Body of pancreas (tissue), 4 donors: ENCODE measurements at regions not wholly inside any gene's neighbourhood (a gene's known extent, or its start where the extent isn't known, plus 50 kb on each side); places are given as distances from the start of the nearest gene placed in this dataset.

Source experiments
- POLR2A ChIP-seq, 3 donors: fragments of 450-650 bp; IDR thresholded peaks; one replicate each; pipeline ENCODE4 v1.6.1; 2016; ENCODE audit warnings: antibody characterized with exemption in 3 of 3, mild to moderate bottlenecking in 2 of 3
- TF ChIP-seq, protein P1 (sequence below), 7 experiments: fragments of 450-650 bp in 4 of 7; fragments of 200-600 bp in 3 of 7; sonication (generic) in 3 of 7; IDR thresholded peaks; one replicate each; pipeline ENCODE4 v1.5.1; 2016 to 2019; ENCODE audit warnings: antibody characterized with exemption in 7 of 7

DNA sequence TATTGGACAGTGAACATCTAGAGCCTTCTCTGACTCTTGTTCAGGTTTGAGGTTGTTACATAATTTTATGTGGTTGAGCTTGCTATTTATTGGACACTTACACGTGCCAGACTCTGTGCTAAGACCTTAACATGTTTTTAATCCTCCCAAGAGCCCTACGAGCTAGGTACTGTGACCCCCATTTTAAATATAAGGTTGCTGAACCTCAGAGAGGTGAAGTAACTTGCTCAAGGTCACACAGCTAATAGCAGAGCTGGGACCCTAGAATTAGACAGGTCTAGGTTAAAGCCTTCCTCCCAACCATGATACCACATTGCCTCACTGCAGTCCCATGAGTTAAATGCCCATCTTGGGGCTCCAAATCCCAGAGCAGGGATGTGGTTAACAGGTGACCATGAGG, 135.7 kb upstream of the PITX1 start:
- TF ChIP-seq, protein P1, sequence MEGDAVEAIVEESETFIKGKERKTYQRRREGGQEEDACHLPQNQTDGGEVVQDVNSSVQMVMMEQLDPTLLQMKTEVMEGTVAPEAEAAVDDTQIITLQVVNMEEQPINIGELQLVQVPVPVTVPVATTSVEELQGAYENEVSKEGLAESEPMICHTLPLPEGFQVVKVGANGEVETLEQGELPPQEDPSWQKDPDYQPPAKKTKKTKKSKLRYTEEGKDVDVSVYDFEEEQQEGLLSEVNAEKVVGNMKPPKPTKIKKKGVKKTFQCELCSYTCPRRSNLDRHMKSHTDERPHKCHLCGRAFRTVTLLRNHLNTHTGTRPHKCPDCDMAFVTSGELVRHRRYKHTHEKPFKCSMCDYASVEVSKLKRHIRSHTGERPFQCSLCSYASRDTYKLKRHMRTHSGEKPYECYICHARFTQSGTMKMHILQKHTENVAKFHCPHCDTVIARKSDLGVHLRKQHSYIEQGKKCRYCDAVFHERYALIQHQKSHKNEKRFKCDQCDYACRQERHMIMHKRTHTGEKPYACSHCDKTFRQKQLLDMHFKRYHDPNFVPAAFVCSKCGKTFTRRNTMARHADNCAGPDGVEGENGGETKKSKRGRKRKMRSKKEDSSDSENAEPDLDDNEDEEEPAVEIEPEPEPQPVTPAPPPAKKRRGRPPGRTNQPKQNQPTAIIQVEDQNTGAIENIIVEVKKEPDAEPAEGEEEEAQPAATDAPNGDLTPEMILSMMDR (IDR thresholded peaks at IDR 0.05): no peak
- no peak for TF ChIP-seq POLR2A (IDR thresholded peaks at IDR 0.05)
